Astrocyte (in vitro differentiated cells and primary cell): ENCODE measurements at regions not wholly inside any gene's neighbourhood (a gene's known extent, or its start where the extent isn't known, plus 50 kb on each side); places are given as distances from the start of the nearest gene placed in this dataset.

Source experiments
- EZH2 ChIP-seq: IDR thresholded peaks from 2 replicates; pipeline ENCODE4 v1.6.1; 2012; ENCODE audit warnings: mild to moderate bottlenecking, low read length, inconsistent platforms; ENCODE audit not compliant: insufficient read depth
- TF ChIP-seq, protein P1 (sequence below): IDR thresholded peaks from 2 replicates; pipeline ENCODE4 v1.5.1; 2011; ENCODE audit warnings: low read depth, mild to moderate bottlenecking, inconsistent platforms, low read length, moderate library complexity; ENCODE audit not compliant: insufficient read depth

DNA sequence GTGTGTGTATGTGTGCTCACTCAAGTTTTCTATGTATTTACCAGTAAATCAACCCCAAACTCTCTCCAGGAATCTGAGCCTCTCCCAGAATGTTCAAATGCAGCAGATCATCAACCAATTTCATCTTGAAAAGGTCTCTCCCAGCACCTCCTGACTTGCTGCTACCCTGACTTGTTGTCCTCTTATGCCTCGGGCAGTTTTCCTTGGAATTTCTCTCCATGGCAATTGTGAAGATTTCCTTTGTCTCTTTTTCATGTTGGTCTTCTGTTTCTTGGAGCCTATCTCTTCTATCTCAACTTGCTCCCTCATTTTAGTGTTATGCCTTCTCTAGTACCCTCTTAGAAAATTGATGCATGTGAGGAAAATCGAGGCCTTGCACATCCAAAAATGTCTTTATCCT, 303.6 kb upstream of the KIF2A start:
- TF ChIP-seq, protein P1, sequence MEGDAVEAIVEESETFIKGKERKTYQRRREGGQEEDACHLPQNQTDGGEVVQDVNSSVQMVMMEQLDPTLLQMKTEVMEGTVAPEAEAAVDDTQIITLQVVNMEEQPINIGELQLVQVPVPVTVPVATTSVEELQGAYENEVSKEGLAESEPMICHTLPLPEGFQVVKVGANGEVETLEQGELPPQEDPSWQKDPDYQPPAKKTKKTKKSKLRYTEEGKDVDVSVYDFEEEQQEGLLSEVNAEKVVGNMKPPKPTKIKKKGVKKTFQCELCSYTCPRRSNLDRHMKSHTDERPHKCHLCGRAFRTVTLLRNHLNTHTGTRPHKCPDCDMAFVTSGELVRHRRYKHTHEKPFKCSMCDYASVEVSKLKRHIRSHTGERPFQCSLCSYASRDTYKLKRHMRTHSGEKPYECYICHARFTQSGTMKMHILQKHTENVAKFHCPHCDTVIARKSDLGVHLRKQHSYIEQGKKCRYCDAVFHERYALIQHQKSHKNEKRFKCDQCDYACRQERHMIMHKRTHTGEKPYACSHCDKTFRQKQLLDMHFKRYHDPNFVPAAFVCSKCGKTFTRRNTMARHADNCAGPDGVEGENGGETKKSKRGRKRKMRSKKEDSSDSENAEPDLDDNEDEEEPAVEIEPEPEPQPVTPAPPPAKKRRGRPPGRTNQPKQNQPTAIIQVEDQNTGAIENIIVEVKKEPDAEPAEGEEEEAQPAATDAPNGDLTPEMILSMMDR = no peak
- no peak for TF ChIP-seq EZH2
